ENCODE measurements at regions not wholly inside any gene's neighbourhood (a gene's known extent, or its start where the extent isn't known, plus 50 kb on each side); places are given as distances from the start of the nearest gene placed in this dataset.

GRCh38 chr7:45971171-45971570, 50.1 kb upstream of the IGFBP3 start:
- WGBS, 2 donors: 91 to 98% methylated on average over 5 of the region's 5 CpGs
- intact Hi-C loops (cut with DNase I; ENCODE audit: low total_unique reads): no loop called here
- no peak for DNase-seq (ENCODE audit: low spot score in 2 of 2)
- TF ChIP-seq, protein P1, sequence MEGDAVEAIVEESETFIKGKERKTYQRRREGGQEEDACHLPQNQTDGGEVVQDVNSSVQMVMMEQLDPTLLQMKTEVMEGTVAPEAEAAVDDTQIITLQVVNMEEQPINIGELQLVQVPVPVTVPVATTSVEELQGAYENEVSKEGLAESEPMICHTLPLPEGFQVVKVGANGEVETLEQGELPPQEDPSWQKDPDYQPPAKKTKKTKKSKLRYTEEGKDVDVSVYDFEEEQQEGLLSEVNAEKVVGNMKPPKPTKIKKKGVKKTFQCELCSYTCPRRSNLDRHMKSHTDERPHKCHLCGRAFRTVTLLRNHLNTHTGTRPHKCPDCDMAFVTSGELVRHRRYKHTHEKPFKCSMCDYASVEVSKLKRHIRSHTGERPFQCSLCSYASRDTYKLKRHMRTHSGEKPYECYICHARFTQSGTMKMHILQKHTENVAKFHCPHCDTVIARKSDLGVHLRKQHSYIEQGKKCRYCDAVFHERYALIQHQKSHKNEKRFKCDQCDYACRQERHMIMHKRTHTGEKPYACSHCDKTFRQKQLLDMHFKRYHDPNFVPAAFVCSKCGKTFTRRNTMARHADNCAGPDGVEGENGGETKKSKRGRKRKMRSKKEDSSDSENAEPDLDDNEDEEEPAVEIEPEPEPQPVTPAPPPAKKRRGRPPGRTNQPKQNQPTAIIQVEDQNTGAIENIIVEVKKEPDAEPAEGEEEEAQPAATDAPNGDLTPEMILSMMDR (IDR thresholded peaks at IDR 0.05): no peak
- TF ChIP-seq POLR2A (IDR thresholded peaks at IDR 0.05): no peak
- no peak overlapping the region for H3K4me3 ChIP-seq (ENCODE audit: low read depth, poor library complexity, severe bottlenecking)
